Fibroblast of lung (primary cell): ENCODE measurements at regions not wholly inside any gene's neighbourhood (a gene's known extent, or its start where the extent isn't known, plus 50 kb on each side); places are given as distances from the start of the nearest gene placed in this dataset.
A peak's percentile ranks its signal among the peaks of the same experiment; 100 is the strongest.

ENCODE experiments used
- DNase-seq, 2 donors: peaks; one replicate each; pipeline versions ENCODE4 v3.0.0 to v3.0.0-alpha.2; 2010; ENCODE audit warnings: low read depth in 2 of 2
- H2AFZ ChIP-seq: 2 replicates; pipeline ENCODE4 v1.5.1; 2012; ENCODE audit warnings: low read length, control low read depth, inconsistent platforms
- H3K27ac ChIP-seq: 2 replicates; pipeline ENCODE4 v1.5.1; 2011; ENCODE audit warnings: low read length, control low read depth; ENCODE audit not compliant: insufficient read depth
- H3K27me3 ChIP-seq: 2 replicates; pipeline ENCODE4 v1.5.1; 2011; ENCODE audit warnings: mild to moderate bottlenecking, low read length; ENCODE audit not compliant: control insufficient read depth, insufficient read depth
- H3K36me3 ChIP-seq: 2 replicates; pipeline ENCODE4 v1.5.1; 2011; ENCODE audit warnings: low read length; ENCODE audit not compliant: control insufficient read depth, insufficient read depth
- H3K4me1 ChIP-seq: 2 replicates; pipeline ENCODE4 v1.5.1; 2011; ENCODE audit warnings: low read length; ENCODE audit not compliant: control insufficient read depth, insufficient read depth; ENCODE audit errors: extremely low read depth
- H3K4me2 ChIP-seq: 2 replicates; pipeline ENCODE4 v1.5.1; 2011; ENCODE audit warnings: low read length, control low read depth; ENCODE audit not compliant: insufficient read depth; ENCODE audit errors: extremely low read depth
- H3K4me3 ChIP-seq, 4 experiments: fragments of 200-600 bp in 1 of 4; sonication (generic) in 1 of 4; replicated peaks in 1 of 4; 2 replicates each; pipeline ENCODE4 v1.5.1; 2011 to 2016; ENCODE audit warnings: low read length in 4 of 4, low read depth in 3 of 4, mild to moderate bottlenecking in 3 of 4, control low read depth in 2 of 4, inconsistent platforms in 1 of 4, mixed read lengths in 1 of 4; ENCODE audit not compliant: insufficient read depth in 1 of 4; ENCODE audit errors: control extremely low read depth in 1 of 4
- H3K79me2 ChIP-seq: 2 replicates; pipeline ENCODE4 v1.5.1; 2012; ENCODE audit warnings: mild to moderate bottlenecking, low read length, inconsistent platforms; ENCODE audit not compliant: control insufficient read depth, insufficient read depth
- H3K9ac ChIP-seq: 2 replicates; pipeline ENCODE4 v1.5.1; 2011; ENCODE audit warnings: mild to moderate bottlenecking, low read length, control low read depth; ENCODE audit not compliant: insufficient read depth
- H3K9me3 ChIP-seq: 2 replicates; pipeline ENCODE4 v1.5.1; 2012; ENCODE audit warnings: low read depth, low read length; ENCODE audit not compliant: control insufficient read depth, insufficient read depth
- H4K20me1 ChIP-seq: 2 replicates; pipeline ENCODE4 v1.5.1; 2011; ENCODE audit warnings: low read length; ENCODE audit not compliant: control insufficient read depth, insufficient read depth; ENCODE audit errors: extremely low read depth
- CTCF ChIP-seq, 2 donors: IDR thresholded peaks in 1 of 2; conservative IDR thresholded peaks in 1 of 2; 1 replicate in 1 of 2; 2 replicates in 1 of 2; pipeline ENCODE4 v1.5.1; 2011 to 2012; ENCODE audit warnings: low read length in 2 of 2, control low read depth in 1 of 2, inconsistent platforms in 1 of 2, low read depth in 1 of 2, mild to moderate bottlenecking in 1 of 2
- EZH2 ChIP-seq: IDR thresholded peaks from 2 replicates; pipeline ENCODE4 v1.5.1; 2012; ENCODE audit warnings: low read length, control low read depth, mild to moderate bottlenecking; ENCODE audit errors: missing control alignments

- no peaks in the 10 kb centered on the region for H3K9me3 ChIP-seq
- H3K4me3 ChIP-seq = no peak overlapping the region
- no peak for TF ChIP-seq EZH2
- TF ChIP-seq CTCF (conservative IDR thresholded peaks at IDR 0.05 in 1 of 2, IDR thresholded peaks at IDR 0.05 in 1 of 2; ENCODE audit: low read depth in 1 of 2, low read length in 2 of 2) = no peak
- H4K20me1 ChIP-seq = no peaks in the 10 kb centered on the region
- no peaks in the 10 kb centered on the region for H3K27me3 ChIP-seq
- no peaks in the 10 kb centered on the region for H3K36me3 ChIP-seq
- H3K4me2 ChIP-seq = no peak overlapping the region
- peak; percentile 50 to 86 for DNase-seq
- no peak overlapping the region for H3K9ac ChIP-seq
- H3K79me2 ChIP-seq = no peaks in the 10 kb centered on the region
- H2AFZ ChIP-seq = no peak overlapping the region
- H3K27ac ChIP-seq = no peak overlapping the region
- H3K4me1 ChIP-seq = no peaks in the 10 kb centered on the region
Measured at GRCh38 chr3:178244733-178245709, 291.2 kb upstream of the KCNMB2 start.

- Histone ChIP-seq H2AFZ (peak overlapping the region; percentile 3), H3K4me1 (no peaks in the 10 kb centered on the region), H3K9me3 (no peaks in the 10 kb centered on the region), H3K4me2 (peak overlapping the region; percentile 1), H4K20me1 (no peaks in the 10 kb centered on the region), H3K36me3 (no peaks in the 10 kb centered on the region), H3K9ac (no peak overlapping the region), H3K27me3 (no peaks in the 10 kb centered on the region), H3K79me2 (no peaks in the 10 kb centered on the region), H3K4me3 (no peak overlapping the region), H3K27ac (no peak overlapping the region)
- TF ChIP-seq EZH2 (no peak), CTCF (conservative IDR thresholded peaks at IDR 0.05 in 1 of 2, IDR thresholded peaks at IDR 0.05 in 1 of 2; ENCODE audit: low read depth in 1 of 2, low read length in 2 of 2) (no peak)
- no peak for DNase-seq
Measured at GRCh38 chr3:178246004-178246403, 290.2 kb upstream of the KCNMB2 start.

- TF ChIP-seq CTCF (conservative IDR thresholded peaks at IDR 0.05 in 1 of 2, IDR thresholded peaks at IDR 0.05 in 1 of 2; ENCODE audit: low read depth in 1 of 2, low read length in 2 of 2) (no peak), EZH2 (no peak)
- Histone ChIP-seq H3K4me1 (no peaks in the 10 kb centered on the region), H3K4me2 (no peak overlapping the region), H3K36me3 (no peaks in the 10 kb centered on the region), H2AFZ (no peak overlapping the region), H3K4me3 (no peak overlapping the region), H4K20me1 (no peaks in the 10 kb centered on the region), H3K9me3 (no peaks in the 10 kb centered on the region), H3K27ac (no peak overlapping the region), H3K79me2 (no peaks in the 10 kb centered on the region), H3K9ac (no peak overlapping the region), H3K27me3 (no peaks in the 10 kb centered on the region)
- peak in 1 of 2 donors; percentile 78 for DNase-seq
Measured at GRCh38 chr3:178255315-178255714, 280.9 kb upstream of the KCNMB2 start.
